Endodermal cell (in vitro differentiated cells): ENCODE measurements at regions not wholly inside any gene's neighbourhood (a gene's known extent, or its start where the extent isn't known, plus 50 kb on each side); places are given as distances from the start of the nearest gene placed in this dataset.

Source experiments
- DNase-seq: peaks from one replicate; pipeline ENCODE4 v3.0.0-alpha.2; 2017
- H3K27ac ChIP-seq: 2 replicates; pipeline ENCODE4 v1.5.1; 2013; ENCODE audit warnings: mild to moderate bottlenecking, low read depth, low read length, moderate library complexity
- H3K27me3 ChIP-seq: 2 replicates; pipeline ENCODE4 v1.6.1; 2013; ENCODE audit warnings: mild to moderate bottlenecking, low read length, moderate library complexity; ENCODE audit not compliant: insufficient read depth, control insufficient read depth, poor library complexity, severe bottlenecking
- H3K36me3 ChIP-seq: 2 replicates; pipeline ENCODE4 v1.7.0; 2013; ENCODE audit warnings: mild to moderate bottlenecking, low read length, moderate library complexity; ENCODE audit not compliant: control insufficient read depth, insufficient read depth
- H3K4me1 ChIP-seq: one replicate; pipeline ENCODE4 v1.7.0; 2013; ENCODE audit warnings: low read length; ENCODE audit not compliant: control insufficient read depth, insufficient read depth
- H3K4me3 ChIP-seq: 2 replicates; pipeline ENCODE4 v1.5.1; 2013; ENCODE audit warnings: mild to moderate bottlenecking, low read length, moderate library complexity
- H3K9ac ChIP-seq: 2 replicates; pipeline ENCODE4 v1.6.1; 2013; ENCODE audit warnings: mild to moderate bottlenecking, low read length, moderate library complexity; ENCODE audit not compliant: poor library complexity, severe bottlenecking; ENCODE audit errors: extremely low read depth
- H3K9me3 ChIP-seq: 2 replicates; pipeline ENCODE4 v1.6.1; 2013; ENCODE audit warnings: mild to moderate bottlenecking, low read length, moderate library complexity; ENCODE audit not compliant: control insufficient read depth
- H3K27ac Mint-ChIP-seq: 2 replicates; pipeline ENCODE4 v1.8.0; 2020; ENCODE audit warnings: mixed read lengths
- H3K27me3 Mint-ChIP-seq: 2 replicates; pipeline ENCODE4 v1.8.0; 2021; ENCODE audit warnings: mild to moderate bottlenecking, mixed read lengths; ENCODE audit not compliant: insufficient read depth
- H3K36me3 Mint-ChIP-seq: 2 replicates; pipeline ENCODE4 v1.8.0; 2020; ENCODE audit warnings: low read depth, mixed read lengths
- H3K4me1 Mint-ChIP-seq: 2 replicates; pipeline ENCODE4 v1.8.0; 2020; ENCODE audit warnings: mixed read lengths
- H3K4me3 Mint-ChIP-seq: 2 replicates; pipeline ENCODE4 v1.8.0; 2020; ENCODE audit warnings: mild to moderate bottlenecking, moderate library complexity, mixed read lengths
- H3K9me3 Mint-ChIP-seq: 2 replicates; pipeline ENCODE4 v1.8.0; 2020; ENCODE audit warnings: mild to moderate bottlenecking, mixed read lengths
- WGBS, 2 experiments: methylation state at CpG; one replicate each; pipeline versions ENCODE4 v1.1.5 to v1.1.7; 2013; ENCODE audit warnings: missing lambda C conversion rate in 2 of 2, mixed read lengths in 1 of 2; ENCODE audit not compliant: insufficient coverage in 1 of 2, insufficient read length in 1 of 2; 5-methylcytosine and 5-hydroxymethylcytosine counted together
- TF ChIP-seq, protein P1 (sequence below): fragments of 200-600 bp; sonication (generic); conservative IDR thresholded peaks from 2 replicates; pipeline ENCODE4 v1.5.0; 2021; ENCODE audit warnings: antibody characterized with exemption, mild to moderate bottlenecking

- Histone ChIP-seq H3K9me3 (no peaks in the 10 kb centered on the region), H3K27me3 (peaks cover 13% of the 10 kb centered on the region), H3K27ac (no peak overlapping the region), H3K36me3 (no peaks in the 10 kb centered on the region), H3K4me3 (no peak overlapping the region), H3K9ac (no peak overlapping the region), H3K4me1 (no peaks in the 10 kb centered on the region)
- TF ChIP-seq, protein P1, sequence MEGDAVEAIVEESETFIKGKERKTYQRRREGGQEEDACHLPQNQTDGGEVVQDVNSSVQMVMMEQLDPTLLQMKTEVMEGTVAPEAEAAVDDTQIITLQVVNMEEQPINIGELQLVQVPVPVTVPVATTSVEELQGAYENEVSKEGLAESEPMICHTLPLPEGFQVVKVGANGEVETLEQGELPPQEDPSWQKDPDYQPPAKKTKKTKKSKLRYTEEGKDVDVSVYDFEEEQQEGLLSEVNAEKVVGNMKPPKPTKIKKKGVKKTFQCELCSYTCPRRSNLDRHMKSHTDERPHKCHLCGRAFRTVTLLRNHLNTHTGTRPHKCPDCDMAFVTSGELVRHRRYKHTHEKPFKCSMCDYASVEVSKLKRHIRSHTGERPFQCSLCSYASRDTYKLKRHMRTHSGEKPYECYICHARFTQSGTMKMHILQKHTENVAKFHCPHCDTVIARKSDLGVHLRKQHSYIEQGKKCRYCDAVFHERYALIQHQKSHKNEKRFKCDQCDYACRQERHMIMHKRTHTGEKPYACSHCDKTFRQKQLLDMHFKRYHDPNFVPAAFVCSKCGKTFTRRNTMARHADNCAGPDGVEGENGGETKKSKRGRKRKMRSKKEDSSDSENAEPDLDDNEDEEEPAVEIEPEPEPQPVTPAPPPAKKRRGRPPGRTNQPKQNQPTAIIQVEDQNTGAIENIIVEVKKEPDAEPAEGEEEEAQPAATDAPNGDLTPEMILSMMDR: no peak
- peaks cover 17% of the 10 kb centered on the region for H3K27me3 Mint-ChIP-seq
- no peaks in the 10 kb centered on the region for H3K36me3 Mint-ChIP-seq
- H3K27ac Mint-ChIP-seq: no peak overlapping the region
- 93 to 94% methylated on average over 8 to 11 of the region's 11 CpGs for WGBS, 2 experiments
- H3K4me3 Mint-ChIP-seq: no peak overlapping the region
- H3K4me1 Mint-ChIP-seq: peaks cover 28% of the 10 kb centered on the region
- no peaks in the 10 kb centered on the region for H3K9me3 Mint-ChIP-seq
- DNase-seq: peak; percentile 27
Measured at GRCh38 chr20:23290761-23291574, 59.6 kb upstream of the NXT1 start.

GRCh38 chr20:23289724-23290395 lies 60.7 kb upstream of the NXT1 start:
- Mint-ChIP-seq H3K27ac (no peak overlapping the region), H3K9me3 (no peaks in the 10 kb centered on the region), H3K4me3 (no peak overlapping the region), H3K4me1 (peaks cover 25% of the 10 kb centered on the region), H3K36me3 (no peaks in the 10 kb centered on the region), H3K27me3 (peaks cover 17% of the 10 kb centered on the region)
- Histone ChIP-seq H3K9me3 (no peaks in the 10 kb centered on the region), H3K4me3 (no peak overlapping the region), H3K4me1 (no peaks in the 10 kb centered on the region), H3K36me3 (no peaks in the 10 kb centered on the region), H3K27me3 (peaks cover 13% of the 10 kb centered on the region), H3K27ac (no peak overlapping the region), H3K9ac (no peak overlapping the region)
- no peak for DNase-seq
- TF ChIP-seq, protein P1: no peak
- WGBS, 2 experiments: 89 to 94% methylated on average over 6 of the region's 7 CpGs

DNA sequence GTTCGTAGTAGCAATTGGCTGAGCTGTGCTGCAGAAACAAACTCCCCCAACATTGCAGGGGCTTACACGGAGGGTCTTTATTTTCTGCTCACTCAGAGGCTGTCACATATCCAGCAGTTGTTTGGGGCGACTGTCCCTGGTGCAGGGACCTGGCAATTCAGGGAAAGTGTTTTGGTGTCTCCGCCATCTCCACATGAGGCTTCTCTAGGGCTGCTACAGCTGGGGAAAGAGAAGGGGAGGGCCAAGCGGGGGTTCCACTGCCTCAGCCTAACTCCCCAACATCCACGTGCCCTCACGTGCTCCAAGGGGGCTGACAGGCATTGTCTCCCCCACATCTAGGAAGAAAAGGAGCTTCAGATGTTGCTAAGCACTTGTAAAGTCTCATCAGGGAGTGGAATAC lies 61.3 kb upstream of the NXT1 start:
- peaks cover 25% of the 10 kb centered on the region for H3K4me1 Mint-ChIP-seq
- no peaks in the 10 kb centered on the region for H3K4me1 ChIP-seq
- no peaks in the 10 kb centered on the region for H3K36me3 Mint-ChIP-seq
- 91 to 94% methylated on average over 3 to 7 of the region's 7 CpGs for WGBS, 2 experiments
- no peaks in the 10 kb centered on the region for H3K36me3 ChIP-seq
- H3K9me3 Mint-ChIP-seq: no peaks in the 10 kb centered on the region
- peak; percentile 35 for DNase-seq
- H3K27ac Mint-ChIP-seq: no peak overlapping the region
- H3K27me3 ChIP-seq: peaks cover 13% of the 10 kb centered on the region
- TF ChIP-seq, protein P1: no peak
- no peak overlapping the region for H3K9ac ChIP-seq
- peaks cover 15% of the 10 kb centered on the region for H3K27me3 Mint-ChIP-seq
- H3K9me3 ChIP-seq: no peaks in the 10 kb centered on the region
- no peak overlapping the region for H3K4me3 Mint-ChIP-seq
- H3K4me3 ChIP-seq: no peak overlapping the region
- H3K27ac ChIP-seq: no peak overlapping the region
